Glutamatergic neuron (in vitro differentiated cells): ENCODE measurements at regions not wholly inside any gene's neighbourhood (a gene's known extent, or its start where the extent isn't known, plus 50 kb on each side); places are given as distances from the start of the nearest gene placed in this dataset.

Source experiments
- DNase-seq: peaks from one replicate; pipeline ENCODE4 v3.0.0; 2022
- H3K27ac Mint-ChIP-seq: one replicate; pipeline ENCODE4 v1.8.0; 2020; ENCODE audit warnings: mild to moderate bottlenecking, mixed read lengths, inconsistent platforms; ENCODE audit not compliant: unreplicated experiment
- H3K27me3 Mint-ChIP-seq: one replicate; pipeline ENCODE4 v1.8.0; 2020; ENCODE audit warnings: mild to moderate bottlenecking, moderate library complexity, mixed read lengths, inconsistent platforms; ENCODE audit not compliant: unreplicated experiment
- H3K36me3 Mint-ChIP-seq: one replicate; pipeline ENCODE4 v1.8.0; 2020; ENCODE audit warnings: mild to moderate bottlenecking, mixed read lengths, inconsistent platforms; ENCODE audit not compliant: unreplicated experiment
- H3K4me1 Mint-ChIP-seq: one replicate; pipeline ENCODE4 v1.8.0; 2020; ENCODE audit warnings: mild to moderate bottlenecking, low read depth, mixed read lengths, inconsistent platforms; ENCODE audit not compliant: unreplicated experiment
- H3K4me3 Mint-ChIP-seq: one replicate; pipeline ENCODE4 v1.8.0; 2020; ENCODE audit warnings: mild to moderate bottlenecking, mixed read lengths, inconsistent platforms; ENCODE audit not compliant: unreplicated experiment
- H3K9me3 Mint-ChIP-seq: one replicate; pipeline ENCODE4 v1.8.0; 2020; ENCODE audit warnings: mild to moderate bottlenecking, moderate library complexity, mixed read lengths, inconsistent platforms; ENCODE audit not compliant: unreplicated experiment
- TF ChIP-seq, protein P1 (sequence below): fragments of 200-600 bp; sonication (generic); IDR thresholded peaks from one replicate; pipeline ENCODE4 v1.5.0; 2021; ENCODE audit not compliant: partially characterized antibody, unreplicated experiment

DNA sequence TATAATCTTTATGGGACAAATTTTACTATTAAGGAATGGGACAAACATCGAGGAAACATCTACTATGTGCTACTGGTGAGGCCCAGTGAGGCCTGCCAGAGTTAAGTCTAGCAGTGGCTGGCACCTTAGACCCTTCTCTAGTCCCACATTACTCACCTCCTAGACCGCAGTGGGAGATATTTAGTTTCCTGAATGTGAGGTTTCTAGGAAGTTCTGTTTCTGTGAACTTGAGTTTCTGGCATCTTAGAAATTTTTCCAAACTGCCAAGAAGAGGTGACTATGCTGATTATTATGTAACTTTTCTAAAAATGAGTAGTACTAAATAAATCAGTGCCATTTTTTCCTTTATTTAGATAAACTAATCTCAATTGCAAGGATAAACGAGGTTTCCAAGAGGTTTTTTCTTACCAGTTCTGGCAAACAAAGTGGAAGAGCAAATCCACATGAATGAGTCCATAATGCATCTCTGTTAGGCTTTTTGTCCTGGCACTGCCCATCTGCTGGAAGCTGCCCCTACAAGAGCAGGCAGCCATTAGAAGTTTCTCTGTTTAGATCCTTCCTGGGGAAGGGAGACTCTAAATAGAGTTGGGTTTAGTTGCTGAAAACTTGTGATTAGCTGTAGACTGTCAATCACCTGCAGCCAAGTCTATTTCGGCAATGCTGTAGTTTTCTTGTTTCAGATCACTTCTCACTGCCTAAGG lies 348.7 kb downstream of the MAN2A1 start:
- Mint-ChIP-seq H3K27ac (no peak overlapping the region), H3K36me3 (peaks cover 9% of the 10 kb centered on the region), H3K9me3 (peaks cover under 1% of the 10 kb centered on the region), H3K27me3 (peaks cover 4% of the 10 kb centered on the region), H3K4me3 (no peak overlapping the region), H3K4me1 (peaks cover 12% of the 10 kb centered on the region)
- TF ChIP-seq, protein P1, sequence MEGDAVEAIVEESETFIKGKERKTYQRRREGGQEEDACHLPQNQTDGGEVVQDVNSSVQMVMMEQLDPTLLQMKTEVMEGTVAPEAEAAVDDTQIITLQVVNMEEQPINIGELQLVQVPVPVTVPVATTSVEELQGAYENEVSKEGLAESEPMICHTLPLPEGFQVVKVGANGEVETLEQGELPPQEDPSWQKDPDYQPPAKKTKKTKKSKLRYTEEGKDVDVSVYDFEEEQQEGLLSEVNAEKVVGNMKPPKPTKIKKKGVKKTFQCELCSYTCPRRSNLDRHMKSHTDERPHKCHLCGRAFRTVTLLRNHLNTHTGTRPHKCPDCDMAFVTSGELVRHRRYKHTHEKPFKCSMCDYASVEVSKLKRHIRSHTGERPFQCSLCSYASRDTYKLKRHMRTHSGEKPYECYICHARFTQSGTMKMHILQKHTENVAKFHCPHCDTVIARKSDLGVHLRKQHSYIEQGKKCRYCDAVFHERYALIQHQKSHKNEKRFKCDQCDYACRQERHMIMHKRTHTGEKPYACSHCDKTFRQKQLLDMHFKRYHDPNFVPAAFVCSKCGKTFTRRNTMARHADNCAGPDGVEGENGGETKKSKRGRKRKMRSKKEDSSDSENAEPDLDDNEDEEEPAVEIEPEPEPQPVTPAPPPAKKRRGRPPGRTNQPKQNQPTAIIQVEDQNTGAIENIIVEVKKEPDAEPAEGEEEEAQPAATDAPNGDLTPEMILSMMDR = no peak
- DNase-seq = no peak

DNA sequence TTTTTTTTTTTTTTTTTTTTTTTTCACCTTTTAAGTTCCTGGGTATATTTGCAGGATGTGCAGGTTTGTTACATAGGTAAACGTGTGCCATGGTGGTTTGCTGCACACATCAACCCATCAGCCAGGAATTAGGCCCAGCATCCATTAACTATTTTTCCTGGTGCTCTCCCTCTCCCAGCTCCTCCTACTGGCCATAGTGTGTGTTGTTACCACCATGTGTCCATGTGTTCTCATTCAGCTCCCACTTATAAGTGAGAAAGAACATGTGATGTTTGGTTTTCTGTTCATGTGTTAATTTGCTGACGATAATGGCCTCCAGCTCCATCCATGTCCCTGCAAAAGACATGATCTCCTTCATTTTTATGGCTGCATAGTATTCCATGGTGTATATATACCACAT lies 350.5 kb downstream of the MAN2A1 start:
- Mint-ChIP-seq H3K36me3 (peaks cover 26% of the 10 kb centered on the region), H3K27me3 (peaks cover 4% of the 10 kb centered on the region), H3K9me3 (peaks cover 3% of the 10 kb centered on the region), H3K4me1 (peaks cover 3% of the 10 kb centered on the region), H3K4me3 (no peak overlapping the region), H3K27ac (no peak overlapping the region)
- no peak for DNase-seq
- TF ChIP-seq, protein P1 = no peak

- DNase-seq = no peak
- Mint-ChIP-seq H3K27ac (no peak overlapping the region), H3K9me3 (peaks cover 3% of the 10 kb centered on the region), H3K4me1 (peaks cover 4% of the 10 kb centered on the region), H3K36me3 (peaks cover 28% of the 10 kb centered on the region), H3K27me3 (peaks cover 2% of the 10 kb centered on the region), H3K4me3 (no peak overlapping the region)
- TF ChIP-seq, protein P1 = no peak
Observed at GRCh38 chr5:110043025-110043424, 353.3 kb downstream of the MAN2A1 start.

DNA sequence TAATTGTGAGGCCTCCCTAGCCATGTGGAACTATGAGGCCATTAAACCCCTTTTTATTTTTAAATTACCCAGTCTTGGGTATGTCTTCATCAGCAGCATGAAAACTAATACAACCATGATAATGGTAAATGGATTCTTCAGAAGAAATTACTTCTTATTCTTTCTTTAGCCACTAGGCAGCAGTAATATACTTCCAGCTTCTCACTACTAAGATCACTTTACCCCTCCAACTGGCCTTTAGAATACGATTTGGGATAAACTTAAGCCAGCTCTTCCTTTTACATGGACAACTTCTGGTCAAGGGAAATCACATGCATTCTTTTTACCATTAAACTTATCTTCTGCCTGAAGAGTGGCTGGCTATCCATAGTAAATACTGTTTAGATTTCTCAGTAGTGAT lies 355.4 kb downstream of the MAN2A1 start:
- TF ChIP-seq, protein P1 = no peak
- Mint-ChIP-seq H3K36me3 (peaks cover 28% of the 10 kb centered on the region), H3K4me3 (no peak overlapping the region), H3K4me1 (peaks cover 19% of the 10 kb centered on the region), H3K9me3 (peaks cover 3% of the 10 kb centered on the region), H3K27ac (no peak overlapping the region), H3K27me3 (no peaks in the 10 kb centered on the region)
- DNase-seq = no peak

DNA sequence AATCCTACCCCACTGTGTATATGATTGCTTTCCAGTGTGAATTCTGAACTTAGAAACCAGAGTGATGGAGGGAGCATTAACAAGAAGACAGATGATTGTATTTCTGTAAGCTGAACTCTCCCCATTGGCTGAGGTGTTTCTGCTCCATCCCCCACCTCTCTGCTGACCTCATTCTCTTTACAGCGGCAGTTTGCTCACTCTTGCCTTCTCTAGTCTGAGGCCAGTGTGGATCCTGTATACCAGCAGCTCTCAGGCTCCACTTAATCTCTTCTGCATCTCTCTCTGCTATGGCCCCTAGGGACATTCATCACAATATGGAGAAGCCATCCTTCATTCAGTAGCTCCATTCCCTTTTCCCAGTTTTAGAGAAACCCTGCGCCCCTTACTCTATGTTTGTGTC lies 358.8 kb downstream of the MAN2A1 start:
- DNase-seq = peak; percentile 22
- peaks cover 19% of the 10 kb centered on the region for H3K36me3 Mint-ChIP-seq
- peaks cover 30% of the 10 kb centered on the region for H3K4me1 Mint-ChIP-seq
- H3K27ac Mint-ChIP-seq = peak overlapping the region; percentile 65
- no peaks in the 10 kb centered on the region for H3K27me3 Mint-ChIP-seq
- H3K9me3 Mint-ChIP-seq = peaks cover 2% of the 10 kb centered on the region
- TF ChIP-seq, protein P1 = no peak
- H3K4me3 Mint-ChIP-seq = peak overlapping the region; percentile 31
